ENCODE measurements at regions not wholly inside any gene's neighbourhood (a gene's known extent, or its start where the extent isn't known, plus 50 kb on each side); places are given as distances from the start of the nearest gene placed in this dataset.

- no peak for TF ChIP-seq YY1 (IDR thresholded peaks at IDR 0.05; ENCODE audit: extremely low read depth, insufficient replicate concordance, low read depth, low read length)
- no peak for TF ChIP-seq POLR2AphosphoS5 (IDR thresholded peaks at IDR 0.05; ENCODE audit: low read depth, low read length)
- no peak for TF ChIP-seq SP1 (IDR thresholded peaks at IDR 0.05; ENCODE audit: low read depth)
- TF ChIP-seq POLR2A (IDR thresholded peaks at IDR 0.05; ENCODE audit: borderline replicate concordance, extremely low read depth, insufficient read depth, insufficient read length): no peak
- TF ChIP-seq ZBTB33 (IDR thresholded peaks at IDR 0.05; ENCODE audit: extremely low read depth, insufficient replicate concordance, low read length): no peak
Measured at GRCh38 chr13:108120302-108120701, 95.0 kb downstream of the LIG4 start.
